HEK293 (cell line): ENCODE measurements at regions not wholly inside any gene's neighbourhood (a gene's known extent, or its start where the extent isn't known, plus 50 kb on each side); places are given as distances from the start of the nearest gene placed in this dataset.

Source experiments
- PRDM4 ChIP-seq: fragments of 450-650 bp; formaldehyde crosslinking; IDR thresholded peaks from 2 replicates; pipeline ENCODE4 v1.5.1; 2017; ENCODE audit warnings: missing biosample characterization, missing genetic modification characterization
- ZBTB20 ChIP-seq: fragments of 450-650 bp; formaldehyde crosslinking; IDR thresholded peaks from 2 replicates; pipeline ENCODE4 v1.5.1; 2016; ENCODE audit warnings: missing biosample characterization, missing genetic modification characterization
- ZEB2 ChIP-seq: fragments of 450-650 bp; formaldehyde crosslinking; IDR thresholded peaks from 2 replicates; pipeline ENCODE4 v1.5.1; 2016; ENCODE audit warnings: missing biosample characterization, missing genetic modification characterization
- ZNF677 ChIP-seq: fragments of 450-650 bp; IDR thresholded peaks from 2 replicates; pipeline ENCODE4 v1.5.0; 2018; ENCODE audit warnings: missing biosample characterization, mild to moderate bottlenecking, missing genetic modification characterization, moderate library complexity
- TF ChIP-seq, protein P1 (sequence below): fragments of 450-650 bp; formaldehyde crosslinking; IDR thresholded peaks from 2 replicates; pipeline ENCODE4 v1.5.1; 2016; ENCODE audit warnings: missing biosample characterization, missing genetic modification characterization

DNA sequence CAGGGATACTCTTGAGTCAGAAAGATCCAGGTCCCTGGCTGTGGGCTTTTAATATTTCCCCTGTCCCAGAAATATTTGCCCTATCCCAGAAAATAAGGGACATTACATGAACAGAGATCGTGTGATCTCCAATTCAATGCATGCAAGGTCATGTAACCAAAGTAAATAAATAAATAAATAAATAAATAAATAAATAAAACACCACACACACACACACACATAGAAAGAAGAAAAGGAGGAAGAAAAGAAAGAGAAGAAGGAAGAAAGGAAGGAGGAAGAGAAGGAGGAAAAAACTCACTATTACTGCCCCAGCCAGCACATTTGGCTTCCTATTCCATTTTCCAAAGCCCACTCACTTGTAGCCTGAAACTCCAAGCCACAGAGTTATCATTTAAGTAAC is 117.9 kb upstream of the CFAP20DC start:
- TF ChIP-seq ZEB2 (tag by site-specific recombination) (no peak), PRDM4 (no peak), ZNF677 (tag by site-specific recombination) (no peak), ZBTB20 (tag by site-specific recombination) (no peak)
- TF ChIP-seq, protein P1, sequence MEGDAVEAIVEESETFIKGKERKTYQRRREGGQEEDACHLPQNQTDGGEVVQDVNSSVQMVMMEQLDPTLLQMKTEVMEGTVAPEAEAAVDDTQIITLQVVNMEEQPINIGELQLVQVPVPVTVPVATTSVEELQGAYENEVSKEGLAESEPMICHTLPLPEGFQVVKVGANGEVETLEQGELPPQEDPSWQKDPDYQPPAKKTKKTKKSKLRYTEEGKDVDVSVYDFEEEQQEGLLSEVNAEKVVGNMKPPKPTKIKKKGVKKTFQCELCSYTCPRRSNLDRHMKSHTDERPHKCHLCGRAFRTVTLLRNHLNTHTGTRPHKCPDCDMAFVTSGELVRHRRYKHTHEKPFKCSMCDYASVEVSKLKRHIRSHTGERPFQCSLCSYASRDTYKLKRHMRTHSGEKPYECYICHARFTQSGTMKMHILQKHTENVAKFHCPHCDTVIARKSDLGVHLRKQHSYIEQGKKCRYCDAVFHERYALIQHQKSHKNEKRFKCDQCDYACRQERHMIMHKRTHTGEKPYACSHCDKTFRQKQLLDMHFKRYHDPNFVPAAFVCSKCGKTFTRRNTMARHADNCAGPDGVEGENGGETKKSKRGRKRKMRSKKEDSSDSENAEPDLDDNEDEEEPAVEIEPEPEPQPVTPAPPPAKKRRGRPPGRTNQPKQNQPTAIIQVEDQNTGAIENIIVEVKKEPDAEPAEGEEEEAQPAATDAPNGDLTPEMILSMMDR (tag by site-specific recombination), result no peak
